ENCODE measurements at regions not wholly inside any gene's neighbourhood (a gene's known extent, or its start where the extent isn't known, plus 50 kb on each side); places are given as distances from the start of the nearest gene placed in this dataset.

DNA sequence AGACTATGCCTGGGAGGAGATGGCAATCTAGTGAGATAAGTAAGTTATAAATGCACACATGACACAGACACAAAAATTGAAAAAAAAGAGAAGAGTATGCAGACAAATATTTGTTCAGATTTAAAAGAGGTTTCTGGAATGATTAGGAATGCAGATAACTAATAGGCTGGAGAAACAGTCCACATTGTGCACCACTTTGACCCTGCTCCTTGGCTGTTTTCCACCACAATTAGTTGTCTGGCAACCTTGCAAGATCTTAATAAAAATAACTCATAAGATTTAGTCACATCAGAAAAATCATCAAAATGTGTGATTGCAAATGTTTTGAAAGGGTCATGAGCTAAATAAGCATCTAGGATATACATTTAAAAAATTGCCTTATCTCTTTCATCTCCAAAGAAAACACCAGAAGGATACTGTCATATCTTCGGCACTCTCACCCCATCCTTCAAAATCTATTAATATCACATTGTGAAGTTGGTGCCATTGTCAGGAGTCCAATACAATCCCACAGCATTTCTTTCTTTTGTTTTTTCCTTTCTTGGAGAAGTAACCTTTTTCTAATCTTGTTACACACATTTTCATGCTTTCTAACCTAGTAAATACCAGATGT, 153.7 kb upstream of the KCNMB2 start:
- H3K4me2 ChIP-seq (ENCODE audit: insufficient read depth in 1 of 2, low read depth in 2 of 2, low read length in 2 of 2) = no peak overlapping the region
- no peak overlapping the region for H4K8ac ChIP-seq (ENCODE audit: extremely low read depth, insufficient read depth, low read length)
- H2BK12ac ChIP-seq (ENCODE audit: low read depth, low read length) = no peak overlapping the region
- WGBS, 2 experiments (ENCODE audit: extremely low coverage in 1 of 2, insufficient coverage in 1 of 2, insufficient read length in 1 of 2, insufficient replicate concordance in 2 of 2, low coverage in 1 of 2, low lambda C conversion rate in 2 of 2, missing lambda C conversion rate in 1 of 2) = 80% methylated on average over 1 of the region's 1 CpG; no CpG with 5 or more reads in 1 of the 2 experiments
- no peaks in the 10 kb centered on the region for H3K23me2 ChIP-seq (ENCODE audit: low read depth, low read length)
- H3K36me3 ChIP-seq (ENCODE audit: control insufficient read depth in 2 of 4, insufficient read depth in 4 of 4, low read length in 3 of 4) = no peaks in the 10 kb centered on the region
- no peak overlapping the region for H2BK5ac ChIP-seq (ENCODE audit: low read depth, low read length)
- no peak for DNase-seq (ENCODE audit: low read depth in 1 of 2, low spot score in 2 of 2)
- FAIRE-seq = no peak
- H3K14ac ChIP-seq (ENCODE audit: insufficient read length) = no peak overlapping the region
- no peaks in the 10 kb centered on the region for H3K27me3 ChIP-seq (replicated peaks in 1 of 4; ENCODE audit: control insufficient read depth in 3 of 4, extremely low read depth in 1 of 4, insufficient read depth in 3 of 4, low read length in 3 of 4)
- H4K5ac ChIP-seq (ENCODE audit: insufficient read length, low read depth, low read length) = no peak overlapping the region
- no peak overlapping the region for H3K4me3 ChIP-seq (ENCODE audit: extremely low read depth in 1 of 4, insufficient read depth in 2 of 4, low read depth in 3 of 4, low read length in 4 of 4)
- ChIA-PET CTCF (ENCODE audit: partially characterized antibody) (no interaction called here), POLR2A (ENCODE audit: partially characterized antibody) (no interaction called here)
- H3K4ac ChIP-seq (replicated peaks; ENCODE audit: insufficient read length, low read depth, low read length) = no peak overlapping the region
- no peak overlapping the region for H2AK5ac ChIP-seq (ENCODE audit: low read depth, low read length)
- H3K18ac ChIP-seq (ENCODE audit: extremely low read depth, low read length) = no peak overlapping the region
- H2BK120ac ChIP-seq (replicated peaks; ENCODE audit: low read depth, low read length) = no peak overlapping the region
- no peak overlapping the region for H3K56ac ChIP-seq (replicated peaks; ENCODE audit: insufficient read length, low read depth, low read length)
- no peak overlapping the region for H2BK15ac ChIP-seq (ENCODE audit: low read length)
- no peak overlapping the region for H3K27ac ChIP-seq (ENCODE audit: low read depth, low read length)
- H3K79me1 ChIP-seq (ENCODE audit: low read depth, low read length) = no peaks in the 10 kb centered on the region
- H3K4me1 ChIP-seq (replicated peaks in 1 of 4; ENCODE audit: control insufficient read depth in 3 of 4, insufficient read depth in 4 of 4, low read length in 3 of 4) = no peaks in the 10 kb centered on the region
- H3K79me2 ChIP-seq (ENCODE audit: control insufficient read depth in 1 of 2, insufficient read depth in 2 of 2, low read length in 2 of 2) = no peaks in the 10 kb centered on the region
- H2BK20ac ChIP-seq (ENCODE audit: low read length) = no peak overlapping the region
- no peak overlapping the region for H2AFZ ChIP-seq (ENCODE audit: low read length)
- H4K91ac ChIP-seq (replicated peaks; ENCODE audit: insufficient read length, low read length) = no peak overlapping the region
- no peak overlapping the region for H3K23ac ChIP-seq (ENCODE audit: insufficient read length)
- H4K20me1 ChIP-seq (replicated peaks in 1 of 2; ENCODE audit: control insufficient read depth in 1 of 2, insufficient read depth in 2 of 2, low read length in 2 of 2) = no peaks in the 10 kb centered on the region
- H3K9ac ChIP-seq (replicated peaks in 1 of 4; ENCODE audit: extremely low read depth in 1 of 4, low read depth in 3 of 4, low read length in 3 of 4) = no peak overlapping the region
- H3K9me3 ChIP-seq (ENCODE audit: insufficient read depth in 2 of 2, low read depth in 1 of 2, low read length in 1 of 2) = no peaks in the 10 kb centered on the region
- TF ChIP-seq CBX5 (IDR thresholded peaks at IDR 0.05; ENCODE audit: low read depth, low read length) (no peak), TCF12 (IDR thresholded peaks at IDR 0.05; ENCODE audit: low read depth, low read length) (no peak), EZH2 (IDR thresholded peaks at IDR 0.05; ENCODE audit: low read depth, low read length, severe bottlenecking) (no peak), SP1 (IDR thresholded peaks at IDR 0.05; ENCODE audit: low read depth, low read length) (no peak), SAP30 (IDR thresholded peaks at IDR 0.05; ENCODE audit: insufficient read depth, insufficient replicate concordance, low read length) (no peak), JUND (IDR thresholded peaks at IDR 0.05; ENCODE audit: low read length) (no peak), BACH1 (IDR thresholded peaks at IDR 0.05; ENCODE audit: low read length) (no peak), EGR1 (IDR thresholded peaks at IDR 0.05; ENCODE audit: borderline replicate concordance, low read depth, low read length) (no peak), RAD21 (IDR thresholded peaks at IDR 0.05 in 1 of 2, conservative IDR thresholded peaks at IDR 0.05 in 1 of 2; ENCODE audit: low read depth in 2 of 2, low read length in 2 of 2) (no peak), YY1 (IDR thresholded peaks at IDR 0.05; ENCODE audit: low read depth, low read length) (no peak), FOSL1 (IDR thresholded peaks at IDR 0.05; ENCODE audit: insufficient read depth, low read depth, low read length) (no peak)
- TF ChIP-seq, protein P1, sequence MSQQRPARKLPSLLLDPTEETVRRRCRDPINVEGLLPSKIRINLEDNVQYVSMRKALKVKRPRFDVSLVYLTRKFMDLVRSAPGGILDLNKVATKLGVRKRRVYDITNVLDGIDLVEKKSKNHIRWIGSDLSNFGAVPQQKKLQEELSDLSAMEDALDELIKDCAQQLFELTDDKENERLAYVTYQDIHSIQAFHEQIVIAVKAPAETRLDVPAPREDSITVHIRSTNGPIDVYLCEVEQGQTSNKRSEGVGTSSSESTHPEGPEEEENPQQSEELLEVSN (IDR thresholded peaks at IDR 0.05) = no peak
